ENCODE measurements at regions not wholly inside any gene's neighbourhood (a gene's known extent, or its start where the extent isn't known, plus 50 kb on each side); places are given as distances from the start of the nearest gene placed in this dataset.
"Not testable (repeated sequence)": the region's sequence is repeated elsewhere in the genome, so short reads cannot be mapped to it uniquely, and the experiment has no call there.

- ATAC-seq, result not testable (repeated sequence)
These were observed 101.0 kb downstream of the SMC2 start for GRCh38 chr9:104195142-104195541.

GRCh38 chr9:104200456-104200994 lies 106.4 kb downstream of the SMC2 start:
- ATAC-seq, result no peak

DNA sequence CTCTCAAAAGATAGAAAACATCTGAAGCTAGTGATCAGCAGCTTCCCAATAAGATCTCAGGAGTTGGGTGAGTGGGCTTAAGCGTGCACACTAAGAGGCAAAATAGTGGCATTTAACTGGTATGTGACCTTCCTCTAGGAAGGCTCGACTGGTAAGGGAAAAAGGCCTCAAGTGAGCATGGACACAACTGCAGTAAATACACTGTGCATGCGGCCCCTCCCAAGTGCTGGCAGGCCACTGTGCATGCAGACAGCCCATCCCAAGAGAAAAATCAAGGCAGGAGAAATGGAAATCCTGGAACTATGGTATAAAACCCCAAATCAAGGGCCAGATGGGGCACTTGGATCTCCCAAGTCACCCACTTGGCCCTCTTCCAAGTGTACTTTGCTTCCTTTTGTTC lies 112.7 kb downstream of the SMC2 start:
- ATAC-seq, result no peak

GRCh38 chr9:104209387-104209786 lies 115.3 kb downstream of the SMC2 start:
- no peak for ATAC-seq

- no peak for ATAC-seq
These were observed 133.0 kb downstream of the SMC2 start for GRCh38 chr9:104227108-104227507.

DNA sequence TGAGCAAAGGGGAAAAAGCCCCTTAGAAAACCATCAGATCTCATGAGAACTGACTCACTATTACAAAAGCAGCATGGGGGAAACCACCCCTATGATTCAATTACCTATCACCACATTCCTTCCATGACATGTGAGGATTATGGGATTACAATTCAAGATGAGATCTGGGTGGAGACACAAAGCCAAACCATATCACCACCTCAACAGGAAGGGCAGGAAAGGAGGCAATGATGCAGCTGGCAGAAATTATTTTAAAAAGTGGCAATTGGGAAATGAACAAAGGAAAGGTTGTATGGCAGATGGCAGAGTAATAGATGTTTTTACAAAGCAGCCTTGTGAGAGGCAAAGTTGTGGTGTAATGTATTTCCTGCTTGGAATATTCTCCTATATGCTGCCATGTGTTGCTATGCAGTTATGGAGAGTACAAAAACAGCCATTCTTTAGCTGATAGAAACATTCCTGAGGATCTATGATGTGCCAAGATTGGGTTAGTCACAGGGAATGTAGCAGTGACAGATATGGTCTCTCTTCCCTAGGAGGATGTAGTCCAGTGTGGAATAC lies 138.8 kb downstream of the SMC2 start:
- ATAC-seq, result no peak

DNA sequence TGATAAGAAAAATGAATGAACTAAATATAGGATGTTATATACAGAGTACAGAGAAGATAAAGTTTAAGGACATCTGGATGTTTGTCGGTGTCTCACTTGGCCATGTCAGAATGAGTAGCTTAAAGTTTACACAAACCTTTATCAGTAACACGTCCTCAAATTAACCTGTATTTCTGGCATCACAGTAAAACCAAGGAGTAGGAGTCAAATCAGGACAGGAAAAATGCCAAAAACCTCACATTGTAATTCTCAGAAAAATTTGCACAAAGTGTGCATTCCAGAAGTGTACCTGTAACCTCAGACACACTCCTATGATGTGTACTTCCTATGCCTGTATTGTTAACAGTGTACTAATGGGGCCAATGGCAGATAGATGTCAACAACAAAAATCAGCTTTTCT lies 139.3 kb downstream of the SMC2 start:
- no peak for ATAC-seq

GRCh38 chr9:104234632-104235337 lies 140.7 kb downstream of the SMC2 start:
- not testable (repeated sequence) for ATAC-seq

- not testable (repeated sequence) for ATAC-seq
These were observed 141.4 kb downstream of the SMC2 start for GRCh38 chr9:104235347-104236120.

GRCh38 chr9:104238668-104239067 lies 144.6 kb downstream of the SMC2 start:
- no peak for ATAC-seq

DNA sequence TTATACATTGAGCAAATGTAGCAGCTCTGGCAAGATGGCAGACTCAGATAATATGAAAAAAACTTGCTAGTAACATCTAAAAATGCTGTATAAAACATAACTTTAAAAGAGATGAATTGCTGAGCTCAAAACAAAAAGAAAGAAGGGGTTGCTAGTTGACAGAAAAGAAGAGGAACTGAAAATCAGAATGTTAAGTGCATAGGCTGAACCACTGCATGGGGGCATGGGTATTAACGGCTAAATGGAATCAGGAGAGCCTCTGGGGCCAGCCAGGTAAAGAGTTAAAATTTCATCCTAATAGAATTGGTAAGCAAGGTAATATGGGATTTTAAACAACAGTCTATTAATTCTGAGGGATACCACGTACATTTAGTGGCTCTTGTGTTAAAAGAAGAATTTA lies 146.8 kb downstream of the SMC2 start:
- no peak for ATAC-seq

GRCh38 chr9:104245925-104246324 lies 151.8 kb downstream of the SMC2 start:
- no peak for ATAC-seq

DNA sequence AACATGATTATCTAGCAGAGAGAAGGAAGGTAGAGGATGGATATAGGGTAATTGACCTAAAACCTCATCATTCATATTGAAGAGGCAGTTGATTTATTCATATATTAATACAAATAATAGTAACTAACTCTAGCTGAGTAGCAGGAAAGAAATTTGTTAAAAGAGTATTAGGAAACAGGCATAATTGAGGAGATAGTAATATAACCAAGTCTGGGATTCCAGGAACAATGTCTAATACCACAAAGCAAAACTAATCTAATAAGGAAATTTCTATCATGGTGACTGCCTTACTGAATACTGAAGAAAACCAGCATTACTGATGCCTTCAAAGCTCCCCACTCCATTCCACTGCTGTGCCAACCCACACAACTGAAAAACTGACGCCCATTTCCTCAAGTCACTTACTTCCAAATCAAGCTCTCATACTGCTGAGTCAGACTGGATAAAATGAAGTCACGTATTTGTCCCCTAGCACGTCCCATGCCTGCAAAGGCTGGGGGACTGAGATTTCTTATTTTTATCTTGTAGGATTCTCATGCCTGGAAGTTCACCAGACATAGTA lies 153.9 kb downstream of the SMC2 start:
- ATAC-seq, result no peak

- no peak for ATAC-seq
These were observed 162.1 kb downstream of the SMC2 start for GRCh38 chr9:104256031-104256695.

- no peak for ATAC-seq
These were observed 162.6 kb downstream of the SMC2 start for GRCh38 chr9:104256696-104257062.

DNA sequence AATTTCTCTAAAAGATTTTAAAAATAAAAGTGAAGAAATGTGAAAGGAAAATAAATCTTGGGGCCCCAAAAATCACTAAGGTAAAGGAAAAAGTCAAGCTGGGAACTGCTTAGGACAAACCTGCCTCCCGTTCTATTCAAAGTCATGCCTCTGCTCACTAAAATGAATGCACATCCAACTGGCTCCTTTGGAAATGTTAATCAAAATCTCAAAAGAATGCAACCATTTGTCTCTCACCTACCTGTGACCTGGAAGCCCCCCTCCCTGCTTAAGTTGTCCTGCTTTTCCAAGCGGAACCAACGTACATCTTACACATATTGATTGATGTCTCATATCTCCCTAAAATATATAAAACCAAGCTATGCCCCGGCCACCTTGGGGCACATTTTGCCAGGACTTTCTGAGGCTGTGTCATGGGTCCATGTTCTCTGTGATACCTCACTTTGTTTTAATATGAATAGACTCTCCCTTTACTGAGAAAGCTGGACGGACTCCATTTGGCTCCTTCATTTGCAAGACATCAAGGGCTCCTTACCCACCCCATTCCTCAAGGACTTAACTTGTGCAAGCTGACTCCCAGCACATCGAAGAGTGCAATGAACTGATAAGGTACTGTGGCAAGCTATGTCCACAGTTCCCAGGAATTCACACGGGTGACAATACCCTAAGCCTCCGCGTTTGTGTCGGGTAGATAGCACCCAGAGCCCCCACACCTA lies 164.3 kb downstream of the SMC2 start:
- no peak for ATAC-seq

DNA sequence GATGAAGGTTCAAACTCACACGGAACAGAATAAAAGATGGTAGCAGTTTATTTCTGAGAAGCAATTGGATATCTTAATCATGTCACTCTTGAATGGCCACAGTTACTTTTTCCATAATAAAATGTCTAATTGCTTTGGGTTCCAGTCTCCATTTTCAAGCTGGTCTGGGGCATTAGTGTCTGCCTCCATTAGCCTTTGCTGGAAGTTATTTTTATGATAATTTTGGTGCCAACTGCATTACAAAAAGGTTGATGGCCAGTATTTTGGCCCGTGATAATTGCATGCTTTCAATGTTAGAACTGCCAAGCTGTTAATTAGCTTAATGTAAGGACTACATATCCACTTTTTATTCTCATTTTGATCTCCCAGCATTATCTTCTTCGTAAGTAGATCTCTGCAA lies 165.9 kb downstream of the SMC2 start:
- no peak for ATAC-seq

- no peak for ATAC-seq
These were observed 169.8 kb downstream of the SMC2 start for GRCh38 chr9:104263942-104264341.

GRCh38 chr9:104264431-104264830 lies 170.3 kb downstream of the SMC2 start:
- no peak for ATAC-seq

DNA sequence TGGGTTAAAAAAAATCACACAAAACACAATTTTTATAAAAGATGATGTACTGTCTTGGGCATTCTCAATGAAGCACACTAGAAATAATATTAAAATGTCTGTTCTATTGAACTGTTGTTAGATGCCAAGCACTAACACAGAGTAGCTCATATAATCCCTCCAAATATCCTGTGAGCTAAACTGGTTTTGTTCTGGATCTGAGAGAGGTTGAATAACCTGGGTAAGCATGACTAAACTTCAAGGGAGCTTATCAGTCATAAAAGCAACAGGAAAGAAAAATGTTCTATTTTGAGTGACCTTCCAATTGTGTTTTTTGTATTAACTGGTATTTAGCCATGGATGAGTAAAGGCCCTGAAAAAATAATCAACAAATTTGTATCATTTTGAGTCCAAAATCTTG lies 175.3 kb downstream of the SMC2 start:
- ATAC-seq, result no peak

- ATAC-seq, result no peak
These were observed 176.2 kb downstream of the SMC2 start for GRCh38 chr9:104269996-104270963.
